ENCODE measurements at regions not wholly inside any gene's neighbourhood (a gene's known extent, or its start where the extent isn't known, plus 50 kb on each side); places are given as distances from the start of the nearest gene placed in this dataset.
"Not testable (repeated sequence)": the region's sequence is repeated elsewhere in the genome, so short reads cannot be mapped to it uniquely, and the experiment has no call there.

DNA sequence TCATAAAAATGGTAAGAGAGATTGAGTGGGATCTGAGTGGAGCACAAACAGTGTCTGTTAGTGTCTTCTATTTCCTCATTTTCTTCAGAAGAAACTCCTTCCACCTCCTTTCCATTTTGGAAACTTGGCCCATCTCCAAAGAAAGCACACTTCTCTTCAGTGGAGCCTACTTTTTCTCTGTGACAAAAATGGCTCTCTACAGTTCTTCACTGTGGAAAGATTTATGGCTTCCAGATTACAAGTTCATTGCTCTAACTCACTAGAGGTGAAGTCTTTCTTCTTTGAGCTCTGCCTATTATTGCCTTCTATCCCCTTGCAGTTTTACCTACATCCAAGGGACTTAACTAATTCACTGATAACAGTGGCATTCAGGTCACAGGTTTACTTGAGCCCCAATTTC is 325.8 kb downstream of the ANTXR2 start:
- no peak for DNase-seq (ENCODE audit: low spot score)

DNA sequence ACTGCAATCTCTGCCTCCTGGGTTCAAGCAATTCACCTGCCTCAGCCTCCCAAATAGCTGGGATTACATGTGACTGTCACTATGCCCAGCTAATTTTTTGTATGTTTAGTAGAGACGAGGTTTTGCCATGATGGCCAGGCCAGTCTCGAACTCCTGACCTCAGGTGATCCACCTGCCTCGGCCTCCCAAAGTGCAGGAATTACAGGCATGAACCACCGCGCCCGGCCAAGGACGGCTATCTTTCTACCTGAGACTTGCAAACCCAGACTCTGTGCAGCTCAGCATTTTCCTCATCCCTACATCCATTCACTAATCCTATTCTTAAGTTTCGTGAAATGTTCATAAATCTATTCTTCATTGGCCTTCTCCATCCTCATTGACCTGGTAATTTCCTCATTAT is 330.0 kb downstream of the ANTXR2 start:
- DNase-seq (ENCODE audit: low spot score): no peak

DNA sequence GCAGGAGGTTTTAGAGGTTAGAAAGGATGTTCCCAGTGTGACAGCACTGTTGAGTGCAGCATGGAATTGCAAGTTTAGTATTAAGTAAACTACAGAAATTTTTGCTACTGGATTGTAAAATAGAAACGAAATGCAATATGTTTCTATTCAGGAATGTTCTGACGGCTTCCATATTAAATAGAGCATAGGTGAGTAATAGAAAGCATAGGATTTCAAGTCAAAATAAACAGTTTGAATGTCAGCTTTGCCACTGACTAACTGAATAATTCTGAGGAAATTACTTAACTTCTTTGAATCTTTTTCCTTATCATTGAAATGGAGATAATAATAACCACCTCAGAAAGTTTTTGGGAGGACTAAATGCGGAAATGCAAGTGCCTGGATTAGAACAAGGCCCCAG is 331.9 kb upstream of the GK2 start:
- no peak for DNase-seq (ENCODE audit: low spot score)

- DNase-seq (ENCODE audit: low spot score): no peak
Measured at GRCh38 chr4:79723507-79723906, 315.5 kb upstream of the GK2 start.

- DNase-seq (ENCODE audit: low spot score): no peak
Measured at GRCh38 chr4:79700356-79700755, 292.3 kb upstream of the GK2 start.

- no peak for DNase-seq (ENCODE audit: low spot score)
Measured at GRCh38 chr4:79697444-79697843, 289.4 kb upstream of the GK2 start.

- DNase-seq (ENCODE audit: low spot score): not testable (repeated sequence)
Measured at GRCh38 chr4:79696534-79696933, 288.5 kb upstream of the GK2 start.

DNA sequence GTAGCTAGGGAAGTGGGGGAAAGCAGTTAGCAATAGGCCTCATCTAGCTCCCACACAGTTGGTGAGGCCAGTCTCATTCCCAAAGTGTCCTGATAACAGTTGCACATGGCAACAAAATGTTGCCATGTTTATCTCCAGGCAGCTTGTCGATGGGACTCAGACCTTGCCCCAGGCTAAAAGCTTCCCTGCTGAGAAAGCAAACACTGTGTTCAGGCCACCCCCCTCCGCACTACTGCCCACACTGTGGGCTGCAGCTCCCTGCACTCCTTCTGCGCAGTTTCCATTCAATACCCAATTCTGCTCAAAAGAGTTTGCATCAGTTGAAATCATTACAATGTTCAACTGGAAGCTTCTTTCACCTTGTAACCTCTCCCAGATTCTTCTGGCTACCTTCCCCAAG is 287.8 kb upstream of the GK2 start:
- no peak for DNase-seq (ENCODE audit: low spot score)

GRCh38 chr4:79689740-79690139 is 281.7 kb upstream of the GK2 start:
- no peak for DNase-seq (ENCODE audit: low spot score)

DNA sequence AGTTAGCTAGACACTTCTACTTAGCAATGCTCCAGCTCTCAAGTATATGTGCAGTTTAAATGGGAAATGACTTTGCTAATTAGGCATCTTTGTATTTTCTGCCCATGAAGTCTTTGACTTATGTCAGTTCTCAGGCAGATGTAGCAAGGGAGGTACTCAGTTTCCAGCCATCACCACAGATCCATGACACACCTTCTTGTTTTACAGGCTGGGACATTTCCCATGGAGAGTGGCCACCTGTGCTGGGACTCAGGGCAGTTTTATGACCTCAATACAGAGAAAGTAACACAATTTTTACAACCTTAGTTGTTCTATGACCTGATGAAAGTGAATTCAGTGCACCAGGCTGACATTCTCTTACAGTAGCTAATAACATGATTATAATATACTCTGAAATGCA is 280.7 kb upstream of the GK2 start:
- DNase-seq (ENCODE audit: low spot score): no peak

- DNase-seq (ENCODE audit: low spot score): no peak
Measured at GRCh38 chr4:79687006-79687405, 279.0 kb upstream of the GK2 start.

GRCh38 chr4:79685542-79685941 is 277.5 kb upstream of the GK2 start:
- no peak for DNase-seq (ENCODE audit: low spot score)

- no peak for DNase-seq (ENCODE audit: low spot score)
Measured at GRCh38 chr4:79684516-79684915, 276.5 kb upstream of the GK2 start.

- no peak for DNase-seq (ENCODE audit: low spot score)
Measured at GRCh38 chr4:79682801-79683530, 274.9 kb upstream of the GK2 start.

GRCh38 chr4:79682161-79682560 is 274.1 kb upstream of the GK2 start:
- DNase-seq (ENCODE audit: low spot score): no peak

DNA sequence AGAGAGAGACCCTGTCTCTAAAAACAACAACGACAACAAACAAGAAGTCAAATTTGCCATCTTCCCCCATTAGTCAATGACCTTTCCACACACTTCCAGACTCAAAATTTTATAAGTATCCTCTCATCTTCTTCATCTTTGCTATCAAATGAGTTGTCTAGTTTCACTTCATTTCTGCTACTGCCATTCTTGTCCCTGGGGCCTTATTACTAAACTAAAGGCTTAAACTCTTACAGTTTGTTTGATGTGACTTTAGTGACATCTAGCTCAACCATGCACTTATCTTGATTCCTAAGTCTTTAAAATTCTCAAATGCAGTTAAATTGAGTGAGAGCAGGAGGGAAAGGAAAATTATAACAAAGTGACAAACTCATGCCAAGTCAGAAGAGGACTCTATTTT is 271.8 kb upstream of the GK2 start:
- DNase-seq (ENCODE audit: low spot score): no peak

GRCh38 chr4:79678472-79679202 is 270.6 kb upstream of the GK2 start:
- peak; percentile 10 for DNase-seq (ENCODE audit: low spot score)

DNA sequence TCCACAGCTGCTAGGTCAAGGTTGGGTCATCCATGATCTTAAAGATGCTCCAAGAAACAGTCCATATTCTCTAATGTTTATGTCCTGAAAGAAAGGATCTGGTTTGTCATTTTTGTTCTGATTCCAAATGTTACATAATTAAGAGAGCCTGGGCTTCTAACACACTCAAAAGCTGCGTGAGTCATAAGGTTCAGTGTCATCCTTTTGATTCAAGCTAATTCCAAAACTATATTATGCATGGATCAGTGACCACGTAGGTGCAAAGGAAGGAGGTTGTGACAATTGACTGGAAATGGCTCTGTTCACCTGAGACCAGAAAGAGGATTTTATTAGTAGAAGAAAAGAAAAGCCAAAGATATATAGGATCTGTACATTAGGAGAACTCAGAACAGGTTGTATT is 268.7 kb upstream of the GK2 start:
- no peak for DNase-seq (ENCODE audit: low spot score)

DNA sequence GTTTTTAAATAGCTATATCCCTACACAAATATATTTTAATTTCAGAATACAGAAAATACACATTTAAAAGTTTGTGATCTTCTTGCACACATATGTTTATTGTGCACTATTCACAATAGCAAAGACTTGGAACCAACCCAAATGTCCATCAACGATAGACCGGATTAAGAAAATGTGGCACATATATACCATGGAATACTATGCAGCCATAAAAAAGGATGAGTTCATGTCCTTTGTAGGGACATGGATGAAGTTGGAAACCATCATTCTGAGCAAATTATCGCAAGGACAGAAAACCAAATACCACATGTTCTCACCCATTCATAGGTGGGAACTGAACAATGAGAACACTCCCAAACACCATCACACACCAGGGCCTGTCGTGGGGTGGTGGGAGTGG is 266.9 kb upstream of the GK2 start:
- DNase-seq (ENCODE audit: low spot score): not testable (repeated sequence)

DNA sequence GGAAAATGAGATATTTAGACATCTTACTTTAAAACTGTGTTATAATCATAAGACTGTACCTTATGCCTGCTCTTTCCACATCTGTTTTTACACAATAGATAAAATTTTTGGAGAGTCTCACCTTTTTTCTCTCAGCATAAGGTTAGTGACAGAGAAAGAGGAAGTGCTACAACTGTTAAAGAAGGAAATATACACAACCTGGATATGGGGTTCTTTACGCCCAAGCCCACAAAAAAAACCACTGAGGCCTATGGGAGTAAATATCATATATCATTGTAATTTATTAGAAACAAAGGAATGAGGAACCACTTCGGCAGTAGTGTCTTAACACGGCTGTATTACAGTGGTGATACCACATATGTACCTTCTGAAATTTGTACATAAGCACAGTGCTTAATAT is 265.9 kb upstream of the GK2 start:
- no peak for DNase-seq (ENCODE audit: low spot score)

GRCh38 chr4:79673377-79673776 is 265.3 kb upstream of the GK2 start:
- no peak for DNase-seq (ENCODE audit: low spot score)

DNA sequence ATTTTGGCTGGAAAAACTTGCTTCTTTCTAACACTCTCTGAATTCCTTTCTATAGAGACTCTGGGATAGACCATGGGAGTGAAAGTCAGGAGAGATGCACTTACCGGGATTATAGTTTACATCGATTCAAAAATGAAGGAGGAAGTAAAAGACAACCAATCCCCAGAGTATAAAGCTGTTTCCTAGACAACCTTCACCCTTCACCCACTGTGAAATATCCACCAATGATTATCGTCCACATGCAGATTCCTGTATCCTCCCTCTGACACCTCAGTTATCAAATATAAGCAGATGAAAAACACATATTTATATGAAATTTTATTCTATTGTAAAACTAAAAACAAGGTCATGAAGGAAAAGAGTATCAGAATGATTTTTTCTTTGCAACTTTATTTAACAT is 258.8 kb upstream of the GK2 start:
- no peak for DNase-seq (ENCODE audit: low spot score)

DNA sequence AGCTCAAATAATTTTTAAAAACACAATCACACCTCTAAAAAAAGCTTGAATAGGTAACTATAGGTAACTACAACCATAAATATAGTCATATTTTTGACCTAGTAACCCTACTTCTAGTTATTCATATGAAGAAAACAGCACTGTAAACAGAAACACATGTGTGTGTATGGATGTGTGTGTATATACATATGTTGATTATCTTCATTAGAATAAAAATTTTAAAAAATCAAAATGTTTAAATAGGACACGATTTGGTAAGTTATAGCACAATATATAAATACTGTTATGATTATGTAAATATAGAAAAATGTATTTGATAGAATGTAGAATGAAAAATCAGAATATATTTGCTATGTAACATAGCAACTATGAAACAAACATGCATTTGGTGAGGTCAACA is 258.1 kb upstream of the GK2 start:
- DNase-seq (ENCODE audit: low spot score): no peak

GRCh38 chr4:79663865-79664264 is 255.8 kb upstream of the GK2 start:
- no peak for DNase-seq (ENCODE audit: low spot score)
